HepG2 (cell line): ENCODE measurements at regions not wholly inside any gene's neighbourhood (a gene's known extent, or its start where the extent isn't known, plus 50 kb on each side); places are given as distances from the start of the nearest gene placed in this dataset.

ENCODE experiments used
- ATAC-seq: fragments of 200-7000 bp; cut with Tn5 transposase; 3 replicates; pipeline ENCODE4 v1.9.1; 2020; ENCODE audit warnings: mild to moderate bottlenecking, moderate library complexity
- BruUV-seq: library from RNA; stranded (reverse); fragments of 400-500 nt; replicated peaks from 2 replicates; lab custom pipeline; 2021; lab: Mats Ljungman, UMichigan
- CTCF ChIA-PET: fragments of 300-600 bp; formaldehyde crosslinking; extraction: SDS; loops from one replicate; lab custom pipeline; 2021; ENCODE audit warnings: low total read pairs, inconsistent platforms, low intra/inter-chr PET ratio; lab: Yijun Ruan, JAX
- POLR2A ChIA-PET: fragments of 350-600 bp; sonication (Branson Sonifier 250); formaldehyde crosslinking; loops from one replicate; lab custom pipeline; 2020; ENCODE audit warnings: antibody characterized with exemption, inconsistent platforms; lab: Yijun Ruan, JAX
- DNase-seq: peaks from one replicate; pipeline ENCODE4 v3.0.0-alpha.2; 2015; ENCODE audit warnings: low spot score
- FAIRE-seq: peaks from 3 replicates; lab custom pipeline; 2011; peaks lifted over from hg19 to GRCh38; lab: Jason Lieb, UNC
- H2AFZ ChIP-seq: one replicate; pipeline ENCODE4 v1.6.1; 2011; ENCODE audit warnings: low read length, inconsistent platforms
- H3K27ac ChIP-seq: fragments of 300-600 bp; 3 replicates; pipeline ENCODE4 v1.8.0; 2011; ENCODE audit warnings: mixed run types, mild to moderate bottlenecking, mixed read lengths, low read length, inconsistent platforms; ENCODE audit not compliant: insufficient read depth; ENCODE audit errors: extremely low read length
- H3K27me3 ChIP-seq, 2 experiments: fragments of 200-600 bp in 1 of 2; 2 replicates in 1 of 2; 3 replicates in 1 of 2; pipeline versions ENCODE4 v1.6.0 to v1.8.0; 2011; ENCODE audit warnings: low read length in 2 of 2, mild to moderate bottlenecking in 2 of 2, moderate library complexity in 2 of 2, inconsistent platforms in 1 of 2; ENCODE audit not compliant: insufficient read depth in 2 of 2, control insufficient read depth in 1 of 2
- H3K36me3 ChIP-seq, 2 experiments: fragments of 200-600 bp in 1 of 2; replicated peaks in 1 of 2; 2 replicates in 1 of 2; 3 replicates in 1 of 2; pipeline versions ENCODE4 v1.5.1 to v1.8.0; 2011; ENCODE audit warnings: low read length in 2 of 2, inconsistent platforms in 1 of 2; ENCODE audit not compliant: insufficient read depth in 2 of 2, control insufficient read depth in 1 of 2
- H3K4me1 ChIP-seq: 2 replicates; pipeline ENCODE4 v1.5.1; 2012; ENCODE audit warnings: low read length, inconsistent platforms; ENCODE audit not compliant: insufficient read depth
- H3K4me2 ChIP-seq: 2 replicates; pipeline ENCODE4 v1.6.0; 2011; ENCODE audit warnings: low read depth, low read length, inconsistent platforms
- H3K4me3 ChIP-seq, 3 experiments: fragments of 200-600 bp in 1 of 3; sonication (generic), shearing (Covaris generic) in 1 of 3; replicated peaks in 1 of 3; 2 replicates each; pipeline ENCODE4 v1.5.1; 2011 to 2016; ENCODE audit warnings: low read length in 3 of 3, inconsistent platforms in 2 of 3, low read depth in 2 of 3, mild to moderate bottlenecking in 2 of 3, control low read depth in 1 of 3, mixed read lengths in 1 of 3; ENCODE audit not compliant: insufficient read depth in 1 of 3
- H3K79me2 ChIP-seq: one replicate; pipeline ENCODE4 v1.6.1; 2011; ENCODE audit warnings: low read length, inconsistent platforms; ENCODE audit not compliant: insufficient read depth
- H3K9ac ChIP-seq: 2 replicates; pipeline ENCODE4 v1.6.0; 2011; ENCODE audit warnings: mild to moderate bottlenecking, low read depth, low read length, inconsistent platforms; ENCODE audit not compliant: insufficient read depth
- H3K9me3 ChIP-seq: 2 replicates; pipeline ENCODE4 v1.5.1; 2012; ENCODE audit warnings: mild to moderate bottlenecking, low read length
- H4K20me1 ChIP-seq: 2 replicates; pipeline ENCODE4 v1.6.0; 2011; ENCODE audit warnings: inconsistent platforms, mild to moderate bottlenecking, low read length, moderate library complexity; ENCODE audit not compliant: insufficient read depth
- ARNT2 ChIP-seq: sonication (generic); formaldehyde crosslinking; IDR thresholded peaks from 2 replicates; pipeline ENCODE4 v1.8.0; 2022; ENCODE audit warnings: mild to moderate bottlenecking, low read depth, missing genetic modification reagents, moderate library complexity
- KLF16 ChIP-seq, 2 experiments: sonication (generic) in 1 of 2; formaldehyde crosslinking in 1 of 2; IDR thresholded peaks; 2 replicates each; pipeline versions ENCODE4 v1.6.1 to v1.8.0; 2016 to 2023; ENCODE audit warnings: missing genetic modification reagents in 2 of 2, missing compliant biosample characterization in 1 of 2
- MYNN ChIP-seq: sonication (generic); formaldehyde crosslinking; IDR thresholded peaks from 2 replicates; pipeline ENCODE4 v1.4.0; 2020; ENCODE audit warnings: mild to moderate bottlenecking, low read depth, missing genetic modification reagents
- whole genome bisulfite sequencing: methylation state at CpG from one replicate; pipeline ENCODE4 v1.1.6; 2017; ENCODE audit warnings: low lambda C conversion rate; 5-methylcytosine and 5-hydroxymethylcytosine counted together
- in situ Hi-C: cut with HindIII; loops from 2 replicates; pipeline ENCODE4 v1.10.0; 2017; ENCODE audit warnings: low pct_unique_long_range_greater_than_20kb; ENCODE audit not compliant: extremely low pct_ligation_motif_present
- intact Hi-C: fragments of 100-400 bp; cut with micrococcal nuclease; formaldehyde crosslinking; loops from one replicate; pipeline ENCODE4 v1.10.0; 2022; ENCODE audit not compliant: unreplicated experiment

DNA sequence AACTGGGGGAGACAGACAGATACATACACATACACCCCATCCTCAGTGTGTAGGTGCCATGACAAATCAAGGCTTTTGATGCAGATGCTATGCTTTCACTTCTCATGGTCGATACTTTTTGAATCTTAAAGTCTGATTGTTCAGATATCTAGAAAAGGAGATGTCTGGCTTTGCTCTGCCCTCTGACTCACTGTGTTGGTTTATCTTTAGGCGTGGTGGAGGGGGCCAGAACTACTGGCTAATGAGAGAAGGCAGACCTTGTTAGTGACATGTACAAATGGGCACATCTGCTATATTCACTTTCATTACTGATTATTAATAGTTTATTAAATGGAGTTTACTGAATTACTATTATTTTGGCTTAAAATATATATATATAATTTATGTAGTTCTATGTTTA is 444.3 kb upstream of the RGS6 start:
- POLR2A ChIA-PET, result no interaction called here
- Histone ChIP-seq H3K27ac (no peak overlapping the region), H2AFZ (no peak overlapping the region), H3K4me2 (no peak overlapping the region), H3K27me3 (no peaks in the 10 kb centered on the region), H3K79me2 (no peaks in the 10 kb centered on the region), H3K4me3 (no peak overlapping the region), H3K36me3 (no peaks in the 10 kb centered on the region; a peak in 2 of 5 replicates), H3K9ac (no peak overlapping the region), H3K9me3 (no peaks in the 10 kb centered on the region), H3K4me1 (peaks cover 29% of the 10 kb centered on the region), H4K20me1 (no peaks in the 10 kb centered on the region)
- 88% methylated on average over 2 of the region's 2 CpGs for WGBS
- in situ Hi-C loops (no loop called here), intact Hi-C loops (no loop called here)
- DNase-seq, result no peak
- no peak for FAIRE-seq
- BruUV-seq, result no TSS peak
- CTCF ChIA-PET, result no interaction called here
- no peak for ATAC-seq
- TF ChIP-seq ARNT2 (no peak), MYNN (CRISPR knock-in tag) (no peak)

DNA sequence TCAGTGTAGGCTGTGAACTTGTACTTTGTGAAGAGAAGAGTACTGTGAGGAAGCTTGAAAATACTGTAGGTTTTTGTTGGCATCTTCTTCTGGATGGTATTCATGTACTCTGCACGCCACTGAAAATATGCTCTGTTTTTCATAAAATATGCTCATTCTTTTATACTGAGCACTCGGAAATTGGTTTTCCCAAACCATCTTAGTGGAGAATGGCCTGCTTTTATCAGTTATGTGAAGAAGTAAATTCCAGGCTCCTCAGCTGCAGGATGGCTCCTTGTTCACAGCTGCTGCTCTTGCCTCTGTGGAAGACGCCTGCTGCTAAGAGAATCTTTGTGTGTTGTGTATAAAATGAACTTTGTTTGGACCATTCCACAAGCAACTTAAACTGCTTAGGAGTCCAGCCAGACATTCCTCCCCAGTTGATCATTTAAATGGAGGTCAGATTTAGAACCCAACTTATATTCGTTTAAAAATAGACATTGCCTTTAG is 443.5 kb upstream of the RGS6 start:
- in situ Hi-C loops, result no loop called here
- no peaks in the 10 kb centered on the region for H4K20me1 ChIP-seq
- H3K27me3 ChIP-seq, result no peaks in the 10 kb centered on the region
- H3K79me2 ChIP-seq, result no peaks in the 10 kb centered on the region
- no peak for DNase-seq
- no peak overlapping the region for H3K27ac ChIP-seq
- BruUV-seq, result no TSS peak
- H3K9me3 ChIP-seq, result no peaks in the 10 kb centered on the region
- H3K4me1 ChIP-seq, result peaks cover 33% of the 10 kb centered on the region
- H3K9ac ChIP-seq, result no peak overlapping the region
- no peak for FAIRE-seq
- intact Hi-C loops, result no loop called here
- POLR2A ChIA-PET, result no interaction called here
- H3K4me2 ChIP-seq, result no peak overlapping the region
- H3K36me3 ChIP-seq, result no peaks in the 10 kb centered on the region; a peak in 2 of 5 replicates
- no peak for ATAC-seq
- no peak overlapping the region for H3K4me3 ChIP-seq
- TF ChIP-seq KLF16 (CRISPR knock-in tag; IDR thresholded peaks at IDR 0.05), result no peak
- H2AFZ ChIP-seq, result no peak overlapping the region
- WGBS, result 79% methylated on average over 4 of the region's 4 CpGs
- CTCF ChIA-PET, result no interaction called here
